HCT116 (cell line): ENCODE measurements at regions not wholly inside any gene's neighbourhood (a gene's known extent, or its start where the extent isn't known, plus 50 kb on each side); places are given as distances from the start of the nearest gene placed in this dataset.

ENCODE experiments used
- ATAC-seq: fragments of 200-7000 bp; cut with Tn5 transposase; 2 replicates; pipeline ENCODE4 v1.9.1; 2020; ENCODE audit warnings: mild to moderate bottlenecking, moderate library complexity
- BruUV-seq: library from RNA; stranded (reverse); fragments of 400-500 nt; replicated peaks from 2 replicates; lab custom pipeline; 2021; lab: Mats Ljungman, UMichigan
- CTCF ChIA-PET: fragments of 300-600 bp; sonication (Branson Sonifier 250); formaldehyde crosslinking; loops from one replicate; lab custom pipeline; 2021; ENCODE audit warnings: antibody characterized with exemption; lab: Charles Lee
- POLR2A ChIA-PET: fragments of 300-600, 350-600 bp; sonication (Branson Sonifier 250); formaldehyde crosslinking; loops from one replicate; lab custom pipeline; 2021; ENCODE audit warnings: antibody characterized with exemption; lab: Charles Lee
- RAD21 ChIA-PET, 2 experiments: fragments of 300-600 bp; sonication (Branson Sonifier 250); formaldehyde crosslinking; loops; one replicate each; lab custom pipeline; 2023; ENCODE audit warnings: low total read pairs in 2 of 2; ENCODE audit not compliant: uncharacterized antibody in 2 of 2, unreplicated experiment in 2 of 2, low non-redundant PET in 1 of 2; lab: Charles Lee
- DNase-seq: peaks from one replicate; pipeline ENCODE4 v3.0.0-alpha.2; 2010; ENCODE audit warnings: low read depth, low spot score
- H2AFZ ChIP-seq: fragments of 200-600 bp; shearing (Covaris generic), sonication (generic); 2 replicates; pipeline ENCODE4 v1.6.1; 2017; ENCODE audit warnings: low read depth, mixed run types, mixed read lengths, antibody characterized with exemption, low read length; ENCODE audit not compliant: poor library complexity, severe bottlenecking
- H3K27ac ChIP-seq: 2 replicates; pipeline ENCODE4 v1.5.1; 2012; ENCODE audit warnings: low read depth, low read length
- H3K27me3 ChIP-seq: fragments of 200-600 bp; sonication (generic); 2 replicates; pipeline ENCODE4 v1.6.1; 2016; ENCODE audit warnings: mixed run types, low read length, mixed read lengths; ENCODE audit not compliant: insufficient read depth
- H3K36me3 ChIP-seq, 2 experiments: fragments of 200-500 bp in 1 of 2; fragments of 200-600 bp in 1 of 2; sonication (Bioruptor generic) in 1 of 2; sonication (generic) in 1 of 2; 2 replicates each; pipeline versions ENCODE4 v1.5.1 to v1.6.1; 2014 to 2016; ENCODE audit warnings: low read length in 2 of 2, inconsistent platforms in 1 of 2, mixed read lengths in 1 of 2, mixed run types in 1 of 2; ENCODE audit not compliant: insufficient read depth in 2 of 2, control insufficient read depth in 1 of 2
- H3K4me1 ChIP-seq, 2 experiments: fragments of 200-600 bp in 1 of 2; sonication (generic) in 1 of 2; 2 replicates each; pipeline versions ENCODE4 v1.5.1 to v1.6.1; 2012 to 2017; ENCODE audit warnings: low read length in 2 of 2, inconsistent platforms in 1 of 2, mild to moderate bottlenecking in 1 of 2, mixed read lengths in 1 of 2, mixed run types in 1 of 2, moderate library complexity in 1 of 2; ENCODE audit not compliant: insufficient read depth in 2 of 2, control insufficient read depth in 1 of 2
- H3K4me2 ChIP-seq: fragments of 200-600 bp; sonication (generic); 2 replicates; pipeline ENCODE4 v1.6.1; 2017; ENCODE audit warnings: mixed run types, low read length, mixed read lengths
- H3K4me3 ChIP-seq, 2 experiments: fragments of 200-600 bp in 1 of 2; sonication (generic) in 1 of 2; replicated peaks in 1 of 2; 2 replicates each; pipeline ENCODE4 v1.5.1; 2011 to 2016; ENCODE audit warnings: low read length in 2 of 2, control low read depth in 1 of 2, low read depth in 1 of 2, mild to moderate bottlenecking in 1 of 2, mixed read lengths in 1 of 2, mixed run types in 1 of 2
- H3K79me2 ChIP-seq: fragments of 200-600 bp; sonication (generic); 2 replicates; pipeline ENCODE4 v1.6.1; 2017; ENCODE audit warnings: mild to moderate bottlenecking, mixed run types, low read length, moderate library complexity, mixed read lengths; ENCODE audit not compliant: insufficient read depth
- H3K9ac ChIP-seq: fragments of 200-600 bp; sonication (generic); 2 replicates; pipeline ENCODE4 v1.6.1; 2016; ENCODE audit warnings: low read length, mixed read lengths
- H3K9me2 ChIP-seq: fragments of 200-600 bp; sonication (generic), shearing (Covaris generic); 2 replicates; pipeline ENCODE4 v1.6.1; 2017; ENCODE audit warnings: mixed run types, mild to moderate bottlenecking, moderate library complexity; ENCODE audit not compliant: insufficient read depth
- H3K9me3 ChIP-seq, 2 experiments: fragments of 200-500 bp in 1 of 2; fragments of 200-600 bp in 1 of 2; sonication (Bioruptor generic) in 1 of 2; sonication (generic) in 1 of 2; 2 replicates each; pipeline ENCODE4 v1.6.1; 2014 to 2017; ENCODE audit warnings: low read length in 2 of 2, mixed read lengths in 2 of 2, inconsistent platforms in 1 of 2, low read depth in 1 of 2, mild to moderate bottlenecking in 1 of 2, mixed run types in 1 of 2, moderate library complexity in 1 of 2; ENCODE audit not compliant: control insufficient read depth in 1 of 2, insufficient read depth in 1 of 2
- H4K20me1 ChIP-seq: fragments of 200-600 bp; sonication (generic), shearing (Covaris generic); 2 replicates; pipeline ENCODE4 v1.6.1; 2017; ENCODE audit warnings: mixed run types, mild to moderate bottlenecking, moderate library complexity; ENCODE audit not compliant: insufficient read depth
- CBX3 ChIP-seq: IDR thresholded peaks from 2 replicates; pipeline ENCODE4 v1.6.1; 2012; ENCODE audit warnings: low read depth
- CEBPB ChIP-seq: IDR thresholded peaks from 2 replicates; pipeline ENCODE4 v1.6.1; 2012; ENCODE audit warnings: low read depth
- CTCF ChIP-seq, 3 experiments: fragments of 200-600 bp in 1 of 3; sonication (generic) in 1 of 3; IDR thresholded peaks in 2 of 3; conservative IDR thresholded peaks in 1 of 3; 2 replicates each; pipeline ENCODE4 v1.5.1; 2012 to 2017; ENCODE audit warnings: low read depth in 2 of 3, low read length in 2 of 3, antibody characterized with exemption in 1 of 3, borderline replicate concordance in 1 of 3, control low read depth in 1 of 3, mild to moderate bottlenecking in 1 of 3, mixed read lengths in 1 of 3, mixed run types in 1 of 3, moderate library complexity in 1 of 3; ENCODE audit not compliant: insufficient read depth in 1 of 3
- EGR1 ChIP-seq: IDR thresholded peaks from 2 replicates; pipeline ENCODE4 v1.6.1; 2012; ENCODE audit warnings: low read depth
- ELF1 ChIP-seq: IDR thresholded peaks from 2 replicates; pipeline ENCODE4 v1.6.1; 2012; ENCODE audit warnings: low read depth, borderline replicate concordance
- EZH2 ChIP-seq: fragments of 200-600 bp; sonication (generic); IDR thresholded peaks from 2 replicates; pipeline ENCODE4 v1.6.1; 2017; ENCODE audit warnings: antibody characterized with exemption, mixed run types
- EZH2phosphoT487 ChIP-seq: fragments of 200-600 bp; IDR thresholded peaks from 2 replicates; pipeline ENCODE4 v1.6.1; 2018; ENCODE audit warnings: antibody characterized with exemption, borderline replicate concordance
- FOSL1 ChIP-seq: IDR thresholded peaks from 2 replicates; pipeline ENCODE4 v1.6.1; 2012; ENCODE audit warnings: low read depth
- JUND ChIP-seq: IDR thresholded peaks from 2 replicates; pipeline ENCODE4 v1.6.1; 2012
- MAX ChIP-seq: IDR thresholded peaks from 2 replicates; pipeline ENCODE4 v1.6.1; 2012
- POLR2A ChIP-seq: IDR thresholded peaks from 2 replicates; pipeline ENCODE4 v1.7.0; 2011; ENCODE audit warnings: borderline replicate concordance; ENCODE audit not compliant: insufficient read depth, insufficient read length; ENCODE audit errors: extremely low read depth
- POLR2AphosphoS5 ChIP-seq: IDR thresholded peaks from 2 replicates; pipeline ENCODE4 v1.6.1; 2011; ENCODE audit warnings: mild to moderate bottlenecking, low read depth, low read length, moderate library complexity
- REST ChIP-seq: IDR thresholded peaks from 2 replicates; pipeline ENCODE4 v1.6.1; 2012; ENCODE audit warnings: low read depth
- SIN3A ChIP-seq: IDR thresholded peaks from 2 replicates; pipeline ENCODE4 v1.6.1; 2012; ENCODE audit warnings: low read depth
- SP1 ChIP-seq: IDR thresholded peaks from 2 replicates; pipeline ENCODE4 v1.6.1; 2012; ENCODE audit warnings: low read depth
- SRF ChIP-seq: IDR thresholded peaks from 2 replicates; pipeline ENCODE4 v1.6.1; 2012; ENCODE audit warnings: low read depth
- YY1 ChIP-seq: IDR thresholded peaks from 2 replicates; pipeline ENCODE4 v1.6.1; 2011; ENCODE audit warnings: low read length, low read depth, moderate library complexity, mild to moderate bottlenecking; ENCODE audit not compliant: insufficient replicate concordance; ENCODE audit errors: extremely low read depth
- intact Hi-C: fragments of 100-400 bp; cut with micrococcal nuclease; formaldehyde crosslinking; loops from 2 replicates; pipeline ENCODE4 v1.10.0; 2022

GRCh38 chr11:42344204-42344792 lies 884.8 kb upstream of the LRRC4C start:
- CTCF ChIA-PET: no interaction called here
- TF ChIP-seq POLR2AphosphoS5 (no peak), EZH2 (no peak), REST (no peak), SIN3A (no peak), SRF (no peak), CEBPB (no peak), POLR2A (no peak), CBX3 (no peak), EGR1 (no peak), MAX (no peak), SP1 (no peak), CTCF (IDR thresholded peaks at IDR 0.05 in 2 of 3, conservative IDR thresholded peaks at IDR 0.05 in 1 of 3; ENCODE audit: borderline replicate concordance in 1 of 3, insufficient read depth in 1 of 3, low read depth in 2 of 3, low read length in 2 of 3) (no peak), FOSL1 (no peak), EZH2phosphoT487 (no peak), JUND (no peak), YY1 (no peak), ELF1 (no peak)
- intact Hi-C loops: no loop called here

More at GRCh38 chr11:42344204-42344792, 884.8 kb upstream of the LRRC4C start:
- DNase-seq: no peak
- no peaks in the 10 kb centered on the region for H3K9me2 ChIP-seq
- POLR2A ChIA-PET: no interaction called here
- no peaks in the 10 kb centered on the region for H4K20me1 ChIP-seq
- H3K36me3 ChIP-seq: no peaks in the 10 kb centered on the region
- no peak overlapping the region for H2AFZ ChIP-seq
- no peaks in the 10 kb centered on the region for H3K4me1 ChIP-seq
- H3K27me3 ChIP-seq: no peaks in the 10 kb centered on the region
- H3K4me3 ChIP-seq: no peak overlapping the region
- RAD21 ChIA-PET: no interaction called here
- H3K4me2 ChIP-seq: no peak overlapping the region
- ATAC-seq: no peak
- H3K9ac ChIP-seq: no peak overlapping the region
- H3K9me3 ChIP-seq: peaks cover 7 to 12% of the 10 kb centered on the region in 2 experiments; a peak in 3 of 4 replicates
- H3K27ac ChIP-seq: no peak overlapping the region
- BruUV-seq: no TSS peak
- no peaks in the 10 kb centered on the region for H3K79me2 ChIP-seq
